Spinal cord (tissue), 9 donors: ENCODE measurements at regions not wholly inside any gene's neighbourhood (a gene's known extent, or its start where the extent isn't known, plus 50 kb on each side); places are given as distances from the start of the nearest gene placed in this dataset.

Experiments used
- DNase-seq, 6 donors: peaks; one replicate each; pipeline versions ENCODE4 v3.0.0 to v3.0.0-alpha.2; 2013 to 2015; ENCODE audit warnings: low spot score in 6 of 6, low read depth in 4 of 6
- H3K27ac ChIP-seq: one replicate; pipeline ENCODE4 v1.5.1; 2013; ENCODE audit warnings: low read depth, low read length, control low read depth
- H3K27me3 ChIP-seq: one replicate; pipeline ENCODE4 v1.6.1; 2013; ENCODE audit warnings: low read length; ENCODE audit not compliant: control insufficient read depth, insufficient read depth
- H3K36me3 ChIP-seq: one replicate; pipeline ENCODE4 v1.6.1; 2013; ENCODE audit warnings: low read length; ENCODE audit not compliant: control insufficient read depth, insufficient read depth
- H3K4me1 ChIP-seq: one replicate; pipeline ENCODE4 v1.6.1; 2013; ENCODE audit warnings: low read length; ENCODE audit not compliant: control insufficient read depth, insufficient read depth
- H3K4me3 ChIP-seq: one replicate; pipeline ENCODE4 v1.5.1; 2013; ENCODE audit warnings: low read depth, low read length, control low read depth
- H3K9me3 ChIP-seq: one replicate; pipeline ENCODE4 v1.6.1; 2013; ENCODE audit warnings: low read length; ENCODE audit not compliant: control insufficient read depth, insufficient read depth
- WGBS: methylation state at CpG from one replicate; pipeline ENCODE4 v1.1.5; 2013; ENCODE audit warnings: missing lambda C conversion rate; ENCODE audit not compliant: insufficient coverage; 5-methylcytosine and 5-hydroxymethylcytosine counted together
- donor health status: healthy.

DNA sequence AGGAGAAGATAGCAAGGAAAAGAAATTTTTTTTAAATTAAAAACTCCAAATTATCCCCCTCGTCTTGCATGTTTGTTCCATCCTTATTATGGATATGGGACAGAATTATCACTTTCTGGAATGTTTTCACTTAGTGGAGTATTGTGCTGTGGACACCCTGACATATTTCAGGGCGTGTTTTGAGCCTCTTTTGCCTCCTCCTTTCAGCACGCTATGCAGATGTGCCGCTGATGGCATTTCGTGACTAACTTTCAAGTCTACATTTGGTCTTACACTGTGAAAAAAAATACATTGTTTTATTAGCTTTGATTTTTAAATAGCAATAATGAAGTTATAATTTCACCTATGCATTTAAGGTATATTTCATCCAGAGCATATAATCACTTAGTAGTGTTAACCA lies 738.7 kb downstream of the LTN1 start:
- DNase-seq: no peak
- 100% methylated on average over 1 of the region's 5 CpGs for WGBS

GRCh38 chr21:28253338-28253737 lies 739.3 kb downstream of the LTN1 start:
- no peaks in the 10 kb centered on the region for H3K27me3 ChIP-seq
- H3K4me1 ChIP-seq: no peaks in the 10 kb centered on the region
- DNase-seq: no peak
- no CpG with 5 or more reads among the region's 3 CpGs for WGBS
- no peaks in the 10 kb centered on the region for H3K36me3 ChIP-seq
- H3K9me3 ChIP-seq: no peaks in the 10 kb centered on the region
- H3K4me3 ChIP-seq: no peak overlapping the region
- H3K27ac ChIP-seq: no peak overlapping the region

More for the DNA sequence above, 738.7 kb downstream of the LTN1 start:
- no peaks in the 10 kb centered on the region for H3K4me1 ChIP-seq
- no peaks in the 10 kb centered on the region for H3K36me3 ChIP-seq
- H3K27me3 ChIP-seq: no peaks in the 10 kb centered on the region
- no peaks in the 10 kb centered on the region for H3K9me3 ChIP-seq
- no peak overlapping the region for H3K4me3 ChIP-seq
- no peak overlapping the region for H3K27ac ChIP-seq

- Histone ChIP-seq H3K27ac (no peak overlapping the region), H3K9me3 (no peaks in the 10 kb centered on the region), H3K36me3 (no peaks in the 10 kb centered on the region), H3K4me1 (no peaks in the 10 kb centered on the region), H3K27me3 (no peaks in the 10 kb centered on the region), H3K4me3 (no peak overlapping the region)
- no CpG with 5 or more reads among the region's 2 CpGs for WGBS
- no peak for DNase-seq
Measured at GRCh38 chr21:28252928-28253327, 739.7 kb downstream of the LTN1 start.

DNA sequence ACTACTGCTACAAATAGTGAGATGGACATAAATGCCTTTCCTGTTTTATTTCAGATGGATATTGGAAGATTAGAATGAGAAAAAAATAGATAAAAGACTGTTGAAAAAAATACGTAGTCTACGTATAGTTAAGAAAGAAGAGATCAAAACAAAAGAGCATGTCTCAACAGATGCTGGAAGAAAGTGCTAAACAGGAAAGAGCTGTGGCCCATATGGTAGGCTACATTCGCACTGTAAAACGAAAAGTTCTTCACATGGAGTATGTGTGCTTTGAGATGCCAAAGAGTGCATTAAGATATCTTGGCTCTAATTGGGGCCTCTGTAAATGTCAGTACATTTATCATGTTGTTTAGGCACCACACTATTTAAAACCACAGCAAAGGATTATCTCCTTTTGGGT lies 741.7 kb downstream of the LTN1 start:
- H3K4me3 ChIP-seq: no peak overlapping the region
- H3K4me1 ChIP-seq: no peaks in the 10 kb centered on the region
- no peaks in the 10 kb centered on the region for H3K27me3 ChIP-seq
- peak in 1 of 6 donors; percentile 53 for DNase-seq
- no peak overlapping the region for H3K27ac ChIP-seq
- WGBS: 89% methylated on average over 4 of the region's 4 CpGs
- no peaks in the 10 kb centered on the region for H3K9me3 ChIP-seq
- no peaks in the 10 kb centered on the region for H3K36me3 ChIP-seq

DNA sequence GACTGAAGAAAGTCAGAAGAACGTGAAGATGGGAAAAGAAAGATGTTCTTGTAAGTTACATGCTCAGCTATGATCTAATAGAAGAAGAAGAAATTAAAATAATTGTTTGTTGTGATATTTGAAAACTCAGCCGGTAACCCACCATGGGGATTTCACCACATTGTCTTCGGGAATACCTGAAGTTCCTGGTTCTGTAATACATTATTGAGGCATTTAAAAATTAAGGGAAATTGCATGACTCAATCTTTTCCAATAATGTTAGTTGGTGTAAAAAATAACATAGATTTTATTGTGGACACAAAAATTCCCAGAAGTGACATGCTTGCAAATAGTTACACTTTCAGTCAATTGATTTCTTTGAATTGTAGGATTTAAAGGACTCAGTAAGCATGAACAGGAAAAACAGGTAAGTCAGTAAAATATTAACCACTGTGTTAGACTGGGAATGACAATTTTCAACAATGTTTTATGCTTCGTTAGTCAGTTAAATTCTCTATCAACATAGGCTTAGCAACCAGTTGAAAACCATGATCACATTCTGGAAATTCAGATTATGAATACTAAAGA lies 745.1 kb downstream of the LTN1 start:
- no peaks in the 10 kb centered on the region for H3K36me3 ChIP-seq
- H3K9me3 ChIP-seq: no peaks in the 10 kb centered on the region
- 90% methylated on average over 2 of the region's 4 CpGs for WGBS
- DNase-seq: no peak
- no peak overlapping the region for H3K4me3 ChIP-seq
- no peak overlapping the region for H3K27ac ChIP-seq
- no peaks in the 10 kb centered on the region for H3K27me3 ChIP-seq
- no peaks in the 10 kb centered on the region for H3K4me1 ChIP-seq

DNA sequence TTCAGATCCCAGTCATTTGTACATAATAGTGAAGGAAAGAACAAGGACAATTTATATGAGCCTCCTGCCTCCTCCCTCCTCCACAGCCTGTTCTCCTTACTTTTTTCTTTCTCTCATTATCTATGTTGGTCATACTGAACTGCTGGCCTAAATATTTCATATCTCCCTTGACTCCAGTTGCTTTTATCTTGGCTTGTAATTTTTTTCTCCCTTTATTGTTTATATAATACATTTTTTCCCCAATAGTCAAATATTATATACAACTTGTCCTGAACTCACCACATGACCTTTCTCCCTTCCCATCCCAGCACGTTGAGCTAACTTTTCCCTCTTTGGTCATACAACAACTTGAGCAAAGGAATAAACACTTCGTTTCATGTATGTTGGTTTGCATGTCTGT lies 752.1 kb downstream of the LTN1 start:
- H3K36me3 ChIP-seq: no peaks in the 10 kb centered on the region
- no peak for DNase-seq
- no CpG with 5 or more reads among the region's 2 CpGs for WGBS

GRCh38 chr21:28239340-28239739 lies 753.3 kb downstream of the LTN1 start:
- Histone ChIP-seq H3K27ac (no peak overlapping the region), H3K27me3 (no peaks in the 10 kb centered on the region), H3K4me1 (no peaks in the 10 kb centered on the region), H3K4me3 (no peak overlapping the region), H3K36me3 (no peaks in the 10 kb centered on the region), H3K9me3 (no peaks in the 10 kb centered on the region)
- no CpG with 5 or more reads among the region's 2 CpGs for WGBS
- peak in 1 of 6 donors; percentile 20 for DNase-seq

More for the DNA sequence above, 752.1 kb downstream of the LTN1 start:
- Histone ChIP-seq H3K9me3 (no peaks in the 10 kb centered on the region), H3K4me3 (no peak overlapping the region), H3K27ac (no peak overlapping the region), H3K4me1 (no peaks in the 10 kb centered on the region), H3K27me3 (no peaks in the 10 kb centered on the region)

GRCh38 chr21:28237661-28238060 lies 755.0 kb downstream of the LTN1 start:
- no CpG with 5 or more reads among the region's 2 CpGs for whole genome bisulfite sequencing

GRCh38 chr21:28235169-28235895 lies 757.3 kb downstream of the LTN1 start:
- H3K27ac ChIP-seq: no peak overlapping the region

More at GRCh38 chr21:28237661-28238060, 755.0 kb downstream of the LTN1 start:
- Histone ChIP-seq H3K4me3 (no peak overlapping the region), H3K9me3 (no peaks in the 10 kb centered on the region), H3K36me3 (no peaks in the 10 kb centered on the region), H3K27me3 (no peaks in the 10 kb centered on the region), H3K4me1 (no peaks in the 10 kb centered on the region), H3K27ac (no peak overlapping the region)
- no peak for DNase-seq

DNA sequence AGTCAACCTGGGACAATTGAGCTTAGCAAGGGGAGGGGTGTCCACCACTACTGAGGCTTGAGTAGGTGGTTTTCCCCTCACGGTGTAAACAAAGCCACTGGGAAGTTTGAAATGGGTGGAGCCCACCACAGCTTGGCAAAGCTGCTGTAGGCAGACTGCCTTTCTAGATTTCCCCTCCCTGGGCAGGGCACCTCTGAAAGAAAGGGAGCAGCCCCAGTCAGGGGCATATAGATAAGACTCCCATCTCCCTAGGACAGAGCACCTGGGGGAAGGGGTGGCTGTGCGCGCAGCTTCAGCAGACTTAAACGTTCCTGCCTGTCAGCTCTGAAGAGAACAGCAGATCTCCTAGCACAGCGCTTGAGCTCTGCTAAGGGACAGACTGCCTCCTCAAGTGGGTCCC lies 758.4 kb downstream of the LTN1 start:
- H3K4me3 ChIP-seq: no peak overlapping the region
- no peaks in the 10 kb centered on the region for H3K9me3 ChIP-seq
- H3K27me3 ChIP-seq: no peaks in the 10 kb centered on the region
- 69% methylated on average over 2 of the region's 5 CpGs for WGBS
- no peaks in the 10 kb centered on the region for H3K4me1 ChIP-seq
- no peak for DNase-seq
- no peak overlapping the region for H3K27ac ChIP-seq
- H3K36me3 ChIP-seq: no peaks in the 10 kb centered on the region

More at GRCh38 chr21:28235169-28235895, 757.3 kb downstream of the LTN1 start:
- Histone ChIP-seq H3K27me3 (no peaks in the 10 kb centered on the region), H3K36me3 (no peaks in the 10 kb centered on the region), H3K4me1 (no peaks in the 10 kb centered on the region), H3K9me3 (no peaks in the 10 kb centered on the region), H3K4me3 (no peak overlapping the region)
- no peak for DNase-seq
- WGBS: 100% methylated on average over 1 of the region's 3 CpGs
